OCI-LY7 (cell line): ENCODE measurements at regions not wholly inside any gene's neighbourhood (a gene's known extent, or its start where the extent isn't known, plus 50 kb on each side); places are given as distances from the start of the nearest gene placed in this dataset.

Source experiments
- CTCF ChIP-seq: fragments of 200-600 bp; sonication (generic); conservative IDR thresholded peaks from 2 replicates; pipeline ENCODE4 v1.5.1; 2014; ENCODE audit warnings: mild to moderate bottlenecking, antibody characterized with exemption, low read length, moderate library complexity, mixed read lengths
- EZH2phosphoT487 ChIP-seq: fragments of 200-600 bp; sonication (generic); IDR thresholded peaks from 2 replicates; pipeline ENCODE4 v1.6.1; 2018; ENCODE audit warnings: low read depth, borderline replicate concordance, mild to moderate bottlenecking, mixed run types, antibody characterized with exemption, low read length, moderate library complexity, mixed read lengths

- TF ChIP-seq CTCF (no peak), EZH2phosphoT487 (no peak)
Measured at GRCh38 chrY:17381431-17382070, 498.5 kb downstream of the CDY2B start.
